ENCODE measurements at regions not wholly inside any gene's neighbourhood (a gene's known extent, or its start where the extent isn't known, plus 50 kb on each side); places are given as distances from the start of the nearest gene placed in this dataset.

GRCh38 chr3:72449551-72449950 is 398.7 kb downstream of the SHQ1 start:
- TF ChIP-seq POLR2A (IDR thresholded peaks at IDR 0.05), result no peak
- TF ChIP-seq CTCF (IDR thresholded peaks at IDR 0.05), result no peak
